ENCODE measurements at regions not wholly inside any gene's neighbourhood (a gene's known extent, or its start where the extent isn't known, plus 50 kb on each side); places are given as distances from the start of the nearest gene placed in this dataset.

GRCh38 chr2:221308507-221309066 is 263.5 kb downstream of the EPHA4 start:
- TF ChIP-seq EZH2 (IDR thresholded peaks at IDR 0.05; ENCODE audit: insufficient read depth, poor library complexity, severe bottlenecking) (no peak), EZH2phosphoT487 (IDR thresholded peaks at IDR 0.05; ENCODE audit: insufficient read depth, low read depth) (no peak)
